Activated CD4-positive, alpha-beta T cell treated with anti-CD3 and anti-CD28 coated beads for 36 hours (primary cell): ENCODE measurements at regions not wholly inside any gene's neighbourhood (a gene's known extent, or its start where the extent isn't known, plus 50 kb on each side); places are given as distances from the start of the nearest gene placed in this dataset.

Experiments used
- ATAC-seq: fragments of 200-7000 bp; cut with Tn5 transposase; one replicate; pipeline ENCODE4 v1.10.0; 2021; ENCODE audit warnings: mild to moderate bottlenecking, moderate library complexity
- CTCF ChIA-PET: fragments of 350-600 bp; sonication (Branson Sonifier 250); formaldehyde crosslinking; loops from one replicate; lab custom pipeline; 2021; ENCODE audit warnings: antibody characterized with exemption; lab: Charles Lee
- POLR2A ChIA-PET: fragments of 350-600 bp; sonication (Branson Sonifier 250); formaldehyde crosslinking; loops from one replicate; lab custom pipeline; 2021; ENCODE audit warnings: antibody characterized with exemption, inconsistent platforms; lab: Charles Lee
- DNase-seq: peaks from one replicate; pipeline ENCODE4 v3.0.0-alpha.2; 2020
- H3K27ac Mint-ChIP-seq: one replicate; pipeline ENCODE4 v1.8.0; 2021; ENCODE audit warnings: mixed read lengths
- H3K27me3 Mint-ChIP-seq: one replicate; pipeline ENCODE4 v1.8.0; 2021; ENCODE audit warnings: mixed read lengths
- H3K36me3 Mint-ChIP-seq: one replicate; pipeline ENCODE4 v1.8.0; 2021; ENCODE audit warnings: low read depth, mixed read lengths
- H3K4me1 Mint-ChIP-seq: one replicate; pipeline ENCODE4 v1.8.0; 2021; ENCODE audit warnings: mixed read lengths
- H3K4me3 Mint-ChIP-seq: one replicate; pipeline ENCODE4 v1.8.0; 2021; ENCODE audit warnings: mild to moderate bottlenecking, moderate library complexity, mixed read lengths
- H3K9me3 Mint-ChIP-seq: one replicate; pipeline ENCODE4 v1.8.0; 2021; ENCODE audit warnings: low read depth, mixed read lengths
- intact Hi-C, 2 experiments: fragments of 100-400 bp; cut with DNase I in 1 of 2; cut with micrococcal nuclease in 1 of 2; formaldehyde crosslinking; loops; one replicate each; pipeline versions ENCODE4 v1.14.2 to v1.15.1; 2022 to 2024; cut with DNase I, micrococcal nuclease

GRCh38 chr1:168455764-168456163 lies 88.0 kb downstream of the XCL2 start:
- Mint-ChIP-seq H3K27ac (no peak overlapping the region), H3K36me3 (no peaks in the 10 kb centered on the region), H3K9me3 (peaks cover 8% of the 10 kb centered on the region), H3K4me3 (no peak overlapping the region), H3K27me3 (no peaks in the 10 kb centered on the region), H3K4me1 (peaks cover 14% of the 10 kb centered on the region)
- intact Hi-C loops = no loop called here
- CTCF ChIA-PET = interaction anchor here (1.1 to 2.4 kb wide), 3 partner anchors 9 to 46 kb away, joined by 3 to 7 read pairs (median 4); no protein-coding TSS in a partner anchor
- ATAC-seq (no peak), DNase-seq (no peak)
- POLR2A ChIA-PET = no interaction called here

DNA sequence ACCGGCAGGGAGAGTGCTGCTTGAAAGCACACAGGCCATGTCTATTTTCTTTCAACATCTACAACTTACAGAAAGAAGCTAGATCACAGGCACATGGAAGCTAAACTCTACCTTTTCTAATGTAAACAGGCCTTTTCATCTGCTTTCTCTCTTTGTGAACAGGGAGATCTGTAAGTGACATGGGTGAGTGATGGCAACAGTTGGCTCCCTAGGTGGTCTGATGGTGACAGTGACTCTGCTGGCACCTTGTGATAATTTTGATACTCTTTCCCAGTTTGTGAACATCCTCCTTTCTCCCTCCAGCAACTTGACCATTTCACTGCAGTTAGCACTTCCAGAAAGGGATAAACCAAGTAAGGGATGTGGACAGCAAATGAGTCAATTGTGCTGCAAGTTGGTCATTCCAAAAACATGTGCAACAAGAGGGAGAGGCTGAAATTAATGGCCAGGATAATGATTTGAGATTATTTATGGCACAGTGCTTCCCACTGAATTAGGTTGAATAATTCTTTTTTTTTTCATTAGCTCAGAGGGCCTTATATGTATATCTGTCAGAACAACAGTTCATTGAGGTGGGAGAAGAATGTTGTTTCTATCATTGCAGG lies 89.5 kb downstream of the XCL2 start:
- Mint-ChIP-seq H3K4me1 (peaks cover 14% of the 10 kb centered on the region), H3K36me3 (no peaks in the 10 kb centered on the region), H3K27me3 (no peaks in the 10 kb centered on the region), H3K9me3 (peaks cover 4% of the 10 kb centered on the region), H3K27ac (no peak overlapping the region), H3K4me3 (no peak overlapping the region)
- intact Hi-C loops = no loop called here
- POLR2A ChIA-PET = no interaction called here
- ATAC-seq (no peak), DNase-seq (no peak)
- CTCF ChIA-PET = interaction anchor here (0.6 to 2.4 kb wide), 8 partner anchors 12 to 1169 kb away, joined by 3 to 7 read pairs (median 3); no protein-coding TSS in a partner anchor

GRCh38 chr1:168453056-168453455 lies 90.7 kb downstream of the XCL2 start:
- POLR2A ChIA-PET = no interaction called here
- DNase-seq = no peak
- CTCF ChIA-PET = interaction anchor here (0.6 to 1.3 kb wide), 3 partner anchors 15 to 287 kb away, joined by 3 to 4 read pairs (median 3); no protein-coding TSS in a partner anchor

GRCh38 chr1:168452329-168452728 lies 91.5 kb downstream of the XCL2 start:
- no peaks in the 10 kb centered on the region for H3K27me3 Mint-ChIP-seq
- H3K4me3 Mint-ChIP-seq = no peak overlapping the region
- intact Hi-C loops = no loop called here
- ChIA-PET POLR2A (no interaction called here), CTCF (interaction anchor here (4.9 kb wide), 1 partner anchor 12 kb away, joined by 28 read pairs; no protein-coding TSS in a partner anchor)
- peaks cover 8% of the 10 kb centered on the region for H3K4me1 Mint-ChIP-seq
- H3K9me3 Mint-ChIP-seq = peaks cover 4% of the 10 kb centered on the region
- no peaks in the 10 kb centered on the region for H3K36me3 Mint-ChIP-seq
- ATAC-seq = no peak
- no peak overlapping the region for H3K27ac Mint-ChIP-seq
- no peak for DNase-seq

More at GRCh38 chr1:168453056-168453455, 90.7 kb downstream of the XCL2 start:
- H3K4me1 Mint-ChIP-seq = peaks cover 14% of the 10 kb centered on the region
- no peak overlapping the region for H3K27ac Mint-ChIP-seq
- peaks cover 4% of the 10 kb centered on the region for H3K9me3 Mint-ChIP-seq
- no peak for ATAC-seq
- H3K36me3 Mint-ChIP-seq = no peaks in the 10 kb centered on the region
- no peak overlapping the region for H3K4me3 Mint-ChIP-seq
- intact Hi-C loops = no loop called here
- no peaks in the 10 kb centered on the region for H3K27me3 Mint-ChIP-seq

DNA sequence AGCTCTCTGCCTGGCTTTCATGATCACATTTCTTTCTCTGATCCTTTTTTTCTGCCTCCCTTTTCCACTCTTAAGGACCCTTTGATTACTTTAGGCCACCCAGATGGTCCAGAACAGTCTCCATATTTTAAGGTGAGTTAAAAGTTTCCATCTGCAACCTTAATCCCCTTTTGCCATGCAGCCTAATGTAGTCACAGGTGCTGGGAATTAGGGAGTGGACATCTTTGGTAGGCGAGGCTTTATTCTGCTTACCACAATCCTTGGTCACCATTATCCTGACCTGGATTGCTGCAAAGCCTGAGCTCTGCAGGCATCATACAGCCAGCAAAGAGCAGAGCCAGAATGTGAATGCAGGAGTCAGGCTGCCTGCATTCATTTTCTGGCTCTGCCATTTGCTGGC lies 95.9 kb downstream of the XCL2 start:
- no peak for DNase-seq
- Mint-ChIP-seq H3K36me3 (no peaks in the 10 kb centered on the region), H3K4me1 (peaks cover 34% of the 10 kb centered on the region), H3K9me3 (peaks cover 4% of the 10 kb centered on the region), H3K27me3 (no peaks in the 10 kb centered on the region), H3K4me3 (no peak overlapping the region), H3K27ac (no peak overlapping the region)
- no peak for ATAC-seq
- intact Hi-C loops = no loop called here
- ChIA-PET POLR2A (no interaction called here), CTCF (interaction anchor here (2.2 to 4.9 kb wide), 2 partner anchors 8 to 105 kb away, joined by 10 to 28 read pairs; no protein-coding TSS in a partner anchor)

DNA sequence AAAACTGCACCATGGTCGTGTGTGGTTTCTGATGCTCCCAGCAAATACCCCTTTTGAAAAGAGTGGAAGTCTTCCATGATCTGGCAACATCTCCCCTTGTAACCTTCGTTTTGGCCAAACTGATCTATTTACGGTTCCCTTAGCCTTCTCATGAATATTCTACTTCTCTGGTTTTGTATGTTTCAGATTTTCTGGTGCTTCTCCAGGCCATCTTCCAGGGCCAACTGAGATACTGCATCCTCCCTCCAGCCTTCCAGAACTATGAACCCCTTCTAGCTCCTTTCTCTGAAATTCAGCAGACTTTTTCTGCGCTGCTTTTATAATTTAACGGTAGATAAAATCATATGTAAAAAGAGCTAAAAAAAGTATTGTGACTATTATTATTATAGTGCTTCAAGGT lies 97.7 kb downstream of the XCL2 start:
- Mint-ChIP-seq H3K27ac (no peak overlapping the region), H3K27me3 (no peaks in the 10 kb centered on the region), H3K4me1 (peaks cover 31% of the 10 kb centered on the region), H3K36me3 (no peaks in the 10 kb centered on the region), H3K4me3 (no peak overlapping the region), H3K9me3 (no peaks in the 10 kb centered on the region)
- ATAC-seq (no peak), DNase-seq (no peak)
- POLR2A ChIA-PET = no interaction called here
- intact Hi-C loops = no loop called here
- CTCF ChIA-PET = interaction anchor here (1.1 to 2.2 kb wide), 4 partner anchors 10 to 157 kb away, joined by 3 to 10 read pairs (median 4); no protein-coding TSS in a partner anchor

GRCh38 chr1:168443899-168444298 lies 99.9 kb downstream of the XCL2 start:
- intact Hi-C loops = no loop called here
- Mint-ChIP-seq H3K36me3 (no peaks in the 10 kb centered on the region), H3K27me3 (no peaks in the 10 kb centered on the region), H3K4me3 (no peak overlapping the region), H3K4me1 (peaks cover 43% of the 10 kb centered on the region), H3K9me3 (no peaks in the 10 kb centered on the region), H3K27ac (no peak overlapping the region)
- CTCF ChIA-PET = interaction anchor here (0.8 to 6.5 kb wide), 4 partner anchors 27 to 160 kb away, joined by 3 to 77 read pairs (median 5); no protein-coding TSS in a partner anchor
- POLR2A ChIA-PET = no interaction called here
- DNase-seq = peak; percentile 30
- ATAC-seq = peak; percentile 59

- intact Hi-C loops = no loop called here
- ATAC-seq (no peak), DNase-seq (no peak)
- no peaks in the 10 kb centered on the region for H3K9me3 Mint-ChIP-seq
- no peak overlapping the region for H3K4me3 Mint-ChIP-seq
- peaks cover 46% of the 10 kb centered on the region for H3K4me1 Mint-ChIP-seq
- peak overlapping the region; percentile 2 for H3K27ac Mint-ChIP-seq
- no peaks in the 10 kb centered on the region for H3K27me3 Mint-ChIP-seq
- ChIA-PET POLR2A (interaction anchor here (0.6 kb wide), 1 partner anchor 42 kb away, joined by 4 read pairs; no protein-coding TSS in a partner anchor), CTCF (interaction anchor here (0.8 to 6.5 kb wide), 5 partner anchors 12 to 253 kb away, joined by 3 to 77 read pairs (median 4); no protein-coding TSS in a partner anchor)
- H3K36me3 Mint-ChIP-seq = no peaks in the 10 kb centered on the region
Measured at GRCh38 chr1:168443356-168443755, 100.4 kb downstream of the XCL2 start.

- intact Hi-C loops = no loop called here
- ChIA-PET CTCF (interaction anchor here (0.8 to 6.5 kb wide), 4 partner anchors 11 to 252 kb away, joined by 3 to 77 read pairs (median 4); no protein-coding TSS in a partner anchor), POLR2A (interaction anchor here (0.6 kb wide), 1 partner anchor 42 kb away, joined by 4 read pairs; no protein-coding TSS in a partner anchor)
- no peaks in the 10 kb centered on the region for H3K36me3 Mint-ChIP-seq
- no peak overlapping the region for H3K4me3 Mint-ChIP-seq
- ATAC-seq (no peak), DNase-seq (no peak)
- H3K27me3 Mint-ChIP-seq = no peaks in the 10 kb centered on the region
- H3K27ac Mint-ChIP-seq = no peak overlapping the region
- H3K9me3 Mint-ChIP-seq = no peaks in the 10 kb centered on the region
- H3K4me1 Mint-ChIP-seq = peaks cover 46% of the 10 kb centered on the region
Measured at GRCh38 chr1:168442931-168443330, 100.9 kb downstream of the XCL2 start.

DNA sequence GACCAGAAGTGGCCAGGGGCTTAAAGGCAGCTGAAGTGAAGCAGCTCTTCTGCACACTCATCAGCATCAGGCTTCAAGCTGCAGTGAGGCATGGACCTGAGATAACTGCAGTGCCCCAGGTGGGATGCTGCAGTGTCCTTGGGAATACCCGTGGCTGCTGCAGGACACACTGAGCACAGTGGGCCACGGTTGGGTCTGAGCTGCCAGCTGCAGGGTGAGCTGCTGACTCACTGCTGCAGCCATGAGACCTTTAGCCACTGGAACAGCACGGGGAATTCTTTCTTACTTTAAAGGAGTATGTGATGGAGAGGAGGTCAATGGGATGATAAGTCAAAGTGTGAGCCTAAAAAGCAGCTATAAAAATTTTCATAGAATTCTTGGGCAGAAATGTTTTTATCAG lies 102.1 kb downstream of the XCL2 start:
- no peaks in the 10 kb centered on the region for H3K27me3 Mint-ChIP-seq
- POLR2A ChIA-PET = no interaction called here
- peaks cover 46% of the 10 kb centered on the region for H3K4me1 Mint-ChIP-seq

GRCh38 chr1:168439456-168440375 lies 104.1 kb downstream of the XCL2 start:
- peak overlapping the region; percentile 42 for H3K4me3 Mint-ChIP-seq
- peak; percentile 89 for DNase-seq
- peak; percentile 95 for ATAC-seq
- CTCF ChIA-PET = interaction anchor here (0.6 to 6.5 kb wide), 40 partner anchors 10 to 908 kb away, joined by 3 to 77 read pairs (median 4); no protein-coding TSS in a partner anchor
- H3K36me3 Mint-ChIP-seq = no peaks in the 10 kb centered on the region
- H3K9me3 Mint-ChIP-seq = no peaks in the 10 kb centered on the region
- H3K27ac Mint-ChIP-seq = no peak overlapping the region
- POLR2A ChIA-PET = no interaction called here
- intact Hi-C loops = loop anchor here (1.0 kb wide), 3 partner anchors 97 to 909 kb away; no protein-coding TSS in a partner anchor
- H3K27me3 Mint-ChIP-seq = no peaks in the 10 kb centered on the region
- peaks cover 32% of the 10 kb centered on the region for H3K4me1 Mint-ChIP-seq

More for the DNA sequence above, 102.1 kb downstream of the XCL2 start:
- intact Hi-C loops = no loop called here
- no peaks in the 10 kb centered on the region for H3K9me3 Mint-ChIP-seq
- H3K36me3 Mint-ChIP-seq = no peaks in the 10 kb centered on the region
- ATAC-seq = no peak
- CTCF ChIA-PET = interaction anchor here (0.6 to 6.5 kb wide), 7 partner anchors 8 to 907 kb away, joined by 3 to 77 read pairs (median 4); no protein-coding TSS in a partner anchor
- no peak for DNase-seq
- no peak overlapping the region for H3K27ac Mint-ChIP-seq
- no peak overlapping the region for H3K4me3 Mint-ChIP-seq
